ENCODE measurements at regions not wholly inside any gene's neighbourhood (a gene's known extent, or its start where the extent isn't known, plus 50 kb on each side); places are given as distances from the start of the nearest gene placed in this dataset.

GRCh38 chr7:118762451-118762850 lies 537.9 kb downstream of the ANKRD7 start:
- intact Hi-C loops (cut with micrococcal nuclease), result no loop called here
- Histone ChIP-seq H3K9me3 (ENCODE audit: control insufficient read depth, insufficient read depth, low read length) (peaks cover 5% of the 10 kb centered on the region), H3K4me3 (ENCODE audit: low read length) (no peak overlapping the region), H3K4me1 (ENCODE audit: control insufficient read depth, insufficient read depth, low read length) (no peaks in the 10 kb centered on the region), H3K36me3 (ENCODE audit: control insufficient read depth, insufficient read depth, low read length) (no peaks in the 10 kb centered on the region), H3K27ac (ENCODE audit: low read length) (no peak overlapping the region), H3K27me3 (ENCODE audit: control insufficient read depth, insufficient read depth, low read length) (no peaks in the 10 kb centered on the region)
- no peaks in the 10 kb centered on the region for H3K4me1 Mint-ChIP-seq
- no peak overlapping the region for H3K27ac Mint-ChIP-seq
- ATAC-seq, result no peak
- H3K36me3 Mint-ChIP-seq, result no peaks in the 10 kb centered on the region
- H3K9me3 Mint-ChIP-seq, result peaks cover 0 to 14% of the 10 kb centered on the region in 2 donors
- H3K27me3 Mint-ChIP-seq (ENCODE audit: low read depth in 2 of 2), result no peaks in the 10 kb centered on the region
- no CpG with 5 or more reads among the region's 2 CpGs for WGBS (ENCODE audit: insufficient coverage)
- H3K4me3 Mint-ChIP-seq, result no peak overlapping the region
- no peak for TF ChIP-seq CTCF (IDR thresholded peaks at IDR 0.05)
- DNase-seq, result no peak

GRCh38 chr7:118764221-118764620 lies 539.7 kb downstream of the ANKRD7 start:
- intact Hi-C loops (cut with micrococcal nuclease), result no loop called here
- Mint-ChIP-seq H3K27ac (no peak overlapping the region), H3K4me1 (no peaks in the 10 kb centered on the region), H3K4me3 (no peak overlapping the region), H3K27me3 (ENCODE audit: low read depth in 2 of 2) (no peaks in the 10 kb centered on the region), H3K36me3 (no peaks in the 10 kb centered on the region), H3K9me3 (peaks cover 2 to 18% of the 10 kb centered on the region in 2 donors)
- 92% methylated on average over 4 of the region's 4 CpGs for WGBS (ENCODE audit: insufficient coverage)
- no peaks in the 10 kb centered on the region for H3K4me1 ChIP-seq (ENCODE audit: control insufficient read depth, insufficient read depth, low read length)
- no peak overlapping the region for H3K4me3 ChIP-seq (ENCODE audit: low read length)
- ATAC-seq (no peak), DNase-seq (no peak)
- no peak overlapping the region for H3K27ac ChIP-seq (ENCODE audit: low read length)
- H3K36me3 ChIP-seq (ENCODE audit: control insufficient read depth, insufficient read depth, low read length), result no peaks in the 10 kb centered on the region
- H3K27me3 ChIP-seq (ENCODE audit: control insufficient read depth, insufficient read depth, low read length), result no peaks in the 10 kb centered on the region
- H3K9me3 ChIP-seq (ENCODE audit: control insufficient read depth, insufficient read depth, low read length), result peaks cover 5% of the 10 kb centered on the region
- TF ChIP-seq CTCF (IDR thresholded peaks at IDR 0.05), result no peak

GRCh38 chr7:118771672-118772071 lies 547.2 kb downstream of the ANKRD7 start:
- H3K9me3 Mint-ChIP-seq, result peaks cover 8 to 16% of the 10 kb centered on the region in 2 donors
- TF ChIP-seq CTCF (IDR thresholded peaks at IDR 0.05), result no peak

GRCh38 chr7:118777308-118777707 lies 552.8 kb downstream of the ANKRD7 start:
- no peak for DNase-seq
- intact Hi-C loops (cut with micrococcal nuclease), result no loop called here
- Mint-ChIP-seq H3K9me3 (peaks cover 11 to 27% of the 10 kb centered on the region in 2 donors), H3K4me3 (no peak overlapping the region), H3K27ac (no peak overlapping the region), H3K27me3 (ENCODE audit: low read depth in 2 of 2) (no peaks in the 10 kb centered on the region), H3K4me1 (no peaks in the 10 kb centered on the region), H3K36me3 (peaks cover 15% of the 10 kb centered on the region)
- 86% methylated on average over 1 of the region's 1 CpG for WGBS (ENCODE audit: insufficient coverage)
- Histone ChIP-seq H3K4me1 (ENCODE audit: control insufficient read depth, insufficient read depth, low read length) (no peaks in the 10 kb centered on the region), H3K4me3 (ENCODE audit: low read length) (no peak overlapping the region), H3K27me3 (ENCODE audit: control insufficient read depth, insufficient read depth, low read length) (no peaks in the 10 kb centered on the region), H3K36me3 (ENCODE audit: control insufficient read depth, insufficient read depth, low read length) (no peaks in the 10 kb centered on the region), H3K27ac (ENCODE audit: low read length) (no peak overlapping the region), H3K9me3 (ENCODE audit: control insufficient read depth, insufficient read depth, low read length) (no peaks in the 10 kb centered on the region)
- ATAC-seq, result no peak
- TF ChIP-seq CTCF (IDR thresholded peaks at IDR 0.05), result no peak

More at GRCh38 chr7:118771672-118772071, 547.2 kb downstream of the ANKRD7 start:
- H3K27me3 Mint-ChIP-seq (ENCODE audit: low read depth in 2 of 2), result no peaks in the 10 kb centered on the region
- H3K27ac ChIP-seq (ENCODE audit: low read length), result no peak overlapping the region
- DNase-seq, result no peak
- no peaks in the 10 kb centered on the region for H3K9me3 ChIP-seq (ENCODE audit: control insufficient read depth, insufficient read depth, low read length)
- H3K4me3 Mint-ChIP-seq, result no peak overlapping the region
- no peak overlapping the region for H3K4me3 ChIP-seq (ENCODE audit: low read length)
- H3K36me3 ChIP-seq (ENCODE audit: control insufficient read depth, insufficient read depth, low read length), result no peaks in the 10 kb centered on the region
- no peak overlapping the region for H3K27ac Mint-ChIP-seq
- H3K27me3 ChIP-seq (ENCODE audit: control insufficient read depth, insufficient read depth, low read length), result no peaks in the 10 kb centered on the region
- no peak for ATAC-seq
- intact Hi-C loops (cut with micrococcal nuclease), result no loop called here
- no peaks in the 10 kb centered on the region for H3K4me1 ChIP-seq (ENCODE audit: control insufficient read depth, insufficient read depth, low read length)
- H3K4me1 Mint-ChIP-seq, result no peaks in the 10 kb centered on the region
- no peaks in the 10 kb centered on the region for H3K36me3 Mint-ChIP-seq

All from natural killer cell (primary cell).